Activated CD8-positive, alpha-beta T cell treated with anti-CD3 and anti-CD28 coated beads for 36 hours (primary cell): ENCODE measurements at regions not wholly inside any gene's neighbourhood (a gene's known extent, or its start where the extent isn't known, plus 50 kb on each side); places are given as distances from the start of the nearest gene placed in this dataset.
A peak's percentile ranks its signal among the peaks of the same experiment; 100 is the strongest.

Experiments
- ATAC-seq: fragments of 200-7000 bp; cut with Tn5 transposase; one replicate; pipeline ENCODE4 v1.10.0; 2021; ENCODE audit warnings: mild to moderate bottlenecking, moderate library complexity
- CTCF ChIA-PET: fragments of 350-600 bp; sonication (Branson Sonifier 250); formaldehyde crosslinking; loops from one replicate; lab custom pipeline; 2021; ENCODE audit warnings: antibody characterized with exemption; lab: Charles Lee
- POLR2A ChIA-PET: fragments of 350-600 bp; sonication (Branson Sonifier 250); formaldehyde crosslinking; loops from one replicate; lab custom pipeline; 2021; ENCODE audit warnings: antibody characterized with exemption; lab: Charles Lee
- DNase-seq: peaks from one replicate; pipeline ENCODE4 v3.0.0-alpha.2; 2020
- H3K27ac Mint-ChIP-seq: one replicate; pipeline ENCODE4 v1.8.0; 2021; ENCODE audit warnings: mild to moderate bottlenecking, mixed read lengths
- H3K27me3 Mint-ChIP-seq: one replicate; pipeline ENCODE4 v1.8.0; 2021; ENCODE audit warnings: mixed read lengths
- H3K36me3 Mint-ChIP-seq: one replicate; pipeline ENCODE4 v1.8.0; 2021; ENCODE audit warnings: low read depth, mixed read lengths
- H3K4me1 Mint-ChIP-seq: one replicate; pipeline ENCODE4 v1.8.0; 2021; ENCODE audit warnings: low read depth, mixed read lengths
- H3K4me3 Mint-ChIP-seq: one replicate; pipeline ENCODE4 v1.8.0; 2021; ENCODE audit warnings: mild to moderate bottlenecking, moderate library complexity, mixed read lengths
- H3K9me3 Mint-ChIP-seq: one replicate; pipeline ENCODE4 v1.8.0; 2021; ENCODE audit warnings: mixed read lengths
- intact Hi-C: fragments of 100-400 bp; cut with micrococcal nuclease; formaldehyde crosslinking; loops from one replicate; pipeline ENCODE4 v1.10.0; 2022
- TF ChIP-seq, protein P1 (sequence below): fragments of 200-600 bp; IDR thresholded peaks from one replicate; pipeline ENCODE4 v1.8.0; 2022; ENCODE audit warnings: antibody characterized with exemption, mild to moderate bottlenecking

DNA sequence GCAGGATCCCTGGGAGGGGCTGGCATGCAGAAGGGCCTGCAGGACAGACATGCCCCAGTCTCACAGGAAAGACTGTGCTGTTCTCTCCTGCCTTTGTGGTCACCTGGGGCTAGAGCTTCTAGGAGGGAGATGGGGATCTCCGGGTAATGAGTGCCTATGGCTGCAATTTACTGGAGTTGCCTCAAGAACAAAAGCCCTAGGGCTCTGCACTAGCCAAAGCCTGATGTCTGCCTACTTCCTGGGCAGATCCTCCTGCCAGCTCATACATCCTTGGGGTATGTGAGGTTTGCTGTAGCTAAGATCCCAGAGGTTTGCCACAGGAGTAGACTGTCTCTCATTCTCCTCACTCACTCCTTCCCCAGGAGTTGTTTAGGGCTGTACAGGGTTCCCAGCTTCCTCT is 106.9 kb upstream of the PPFIA2 start:
- H3K27ac Mint-ChIP-seq = no peak overlapping the region
- no peak overlapping the region for H3K4me3 Mint-ChIP-seq
- no peaks in the 10 kb centered on the region for H3K36me3 Mint-ChIP-seq
- TF ChIP-seq, protein P1, sequence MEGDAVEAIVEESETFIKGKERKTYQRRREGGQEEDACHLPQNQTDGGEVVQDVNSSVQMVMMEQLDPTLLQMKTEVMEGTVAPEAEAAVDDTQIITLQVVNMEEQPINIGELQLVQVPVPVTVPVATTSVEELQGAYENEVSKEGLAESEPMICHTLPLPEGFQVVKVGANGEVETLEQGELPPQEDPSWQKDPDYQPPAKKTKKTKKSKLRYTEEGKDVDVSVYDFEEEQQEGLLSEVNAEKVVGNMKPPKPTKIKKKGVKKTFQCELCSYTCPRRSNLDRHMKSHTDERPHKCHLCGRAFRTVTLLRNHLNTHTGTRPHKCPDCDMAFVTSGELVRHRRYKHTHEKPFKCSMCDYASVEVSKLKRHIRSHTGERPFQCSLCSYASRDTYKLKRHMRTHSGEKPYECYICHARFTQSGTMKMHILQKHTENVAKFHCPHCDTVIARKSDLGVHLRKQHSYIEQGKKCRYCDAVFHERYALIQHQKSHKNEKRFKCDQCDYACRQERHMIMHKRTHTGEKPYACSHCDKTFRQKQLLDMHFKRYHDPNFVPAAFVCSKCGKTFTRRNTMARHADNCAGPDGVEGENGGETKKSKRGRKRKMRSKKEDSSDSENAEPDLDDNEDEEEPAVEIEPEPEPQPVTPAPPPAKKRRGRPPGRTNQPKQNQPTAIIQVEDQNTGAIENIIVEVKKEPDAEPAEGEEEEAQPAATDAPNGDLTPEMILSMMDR = no peak
- CTCF ChIA-PET = no interaction called here
- no peaks in the 10 kb centered on the region for H3K27me3 Mint-ChIP-seq
- intact Hi-C loops = no loop called here
- no peak for ATAC-seq
- H3K9me3 Mint-ChIP-seq = no peaks in the 10 kb centered on the region
- POLR2A ChIA-PET = no interaction called here
- no peaks in the 10 kb centered on the region for H3K4me1 Mint-ChIP-seq
- no peak for DNase-seq

DNA sequence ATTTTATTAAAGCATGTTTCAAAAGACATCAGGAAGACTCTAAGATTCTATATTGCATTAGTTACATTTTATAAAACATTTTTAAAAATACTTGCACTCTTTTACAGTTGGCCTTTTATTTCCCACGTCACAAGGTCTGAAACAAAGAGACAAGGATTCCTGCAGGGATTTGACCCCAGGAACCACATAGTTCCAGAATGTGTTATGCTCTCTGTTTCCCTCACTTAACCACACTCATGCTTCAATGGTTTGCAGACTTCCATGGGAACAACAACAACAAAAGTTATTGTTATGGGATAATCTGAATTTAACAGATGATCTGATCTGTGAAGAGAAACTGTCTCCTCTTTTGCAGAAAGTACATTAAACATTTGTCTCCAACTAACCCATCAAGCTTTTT is 104.3 kb upstream of the PPFIA2 start:
- no peak overlapping the region for H3K27ac Mint-ChIP-seq

DNA sequence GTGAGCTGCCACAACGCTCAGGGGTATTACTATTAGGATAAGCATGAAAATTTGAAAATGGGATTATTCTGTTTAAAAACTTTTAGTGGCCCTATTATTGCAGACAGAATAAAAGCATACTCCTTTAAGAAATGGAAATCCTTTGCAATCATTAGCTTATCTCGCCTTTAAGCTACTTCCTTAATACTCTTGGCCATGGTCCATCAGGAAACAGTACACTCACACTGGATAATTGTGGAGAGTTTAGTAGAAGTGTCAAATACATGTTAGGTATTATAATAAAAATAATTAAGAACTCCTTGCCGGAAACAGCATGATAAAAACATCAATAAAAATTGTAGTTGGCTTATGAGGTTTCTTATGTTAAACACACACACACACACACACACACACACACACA is 100.4 kb upstream of the PPFIA2 start:
- ChIA-PET CTCF (no interaction called here), POLR2A (no interaction called here)
- peaks cover 2% of the 10 kb centered on the region for H3K4me1 Mint-ChIP-seq
- no peak for DNase-seq
- no peaks in the 10 kb centered on the region for H3K27me3 Mint-ChIP-seq
- no peak overlapping the region for H3K27ac Mint-ChIP-seq
- H3K9me3 Mint-ChIP-seq = no peaks in the 10 kb centered on the region
- TF ChIP-seq, protein P1 = no peak
- ATAC-seq = no peak
- H3K4me3 Mint-ChIP-seq = no peak overlapping the region
- no peaks in the 10 kb centered on the region for H3K36me3 Mint-ChIP-seq
- intact Hi-C loops = no loop called here

More for the DNA sequence above, 104.3 kb upstream of the PPFIA2 start:
- ChIA-PET CTCF (no interaction called here), POLR2A (no interaction called here)
- TF ChIP-seq, protein P1 = no peak
- H3K4me1 Mint-ChIP-seq = peaks cover 2% of the 10 kb centered on the region
- no peak for DNase-seq
- no peak overlapping the region for H3K4me3 Mint-ChIP-seq
- intact Hi-C loops = no loop called here
- no peaks in the 10 kb centered on the region for H3K36me3 Mint-ChIP-seq
- no peaks in the 10 kb centered on the region for H3K27me3 Mint-ChIP-seq
- ATAC-seq = no peak
- H3K9me3 Mint-ChIP-seq = no peaks in the 10 kb centered on the region

DNA sequence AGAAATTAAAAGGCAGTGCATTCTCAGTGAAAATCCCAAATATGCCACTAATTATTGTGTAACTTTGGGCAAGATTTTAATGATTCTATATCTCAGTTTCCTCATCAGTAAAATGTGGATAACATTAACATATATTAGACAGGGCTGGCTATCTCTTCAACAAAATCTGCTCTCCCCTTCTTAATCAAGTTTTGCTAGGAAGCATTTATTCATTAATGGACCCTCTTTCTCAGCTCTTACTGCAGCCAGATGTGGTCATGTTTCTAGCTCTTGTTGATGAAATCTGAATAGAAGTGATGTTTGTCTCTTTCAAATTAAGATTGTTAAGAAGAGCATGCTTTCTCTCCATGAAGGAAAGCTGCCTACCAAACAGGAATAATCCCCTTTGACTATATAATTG is 84.4 kb upstream of the PPFIA2 start:
- no peaks in the 10 kb centered on the region for H3K36me3 Mint-ChIP-seq
- intact Hi-C loops = no loop called here
- peaks cover 3% of the 10 kb centered on the region for H3K27me3 Mint-ChIP-seq
- H3K9me3 Mint-ChIP-seq = peaks cover 3% of the 10 kb centered on the region
- DNase-seq (no peak), ATAC-seq (no peak)
- ChIA-PET CTCF (no interaction called here), POLR2A (no interaction called here)
- TF ChIP-seq, protein P1 = no peak
- H3K4me3 Mint-ChIP-seq = no peak overlapping the region
- no peaks in the 10 kb centered on the region for H3K4me1 Mint-ChIP-seq
- H3K27ac Mint-ChIP-seq = no peak overlapping the region

DNA sequence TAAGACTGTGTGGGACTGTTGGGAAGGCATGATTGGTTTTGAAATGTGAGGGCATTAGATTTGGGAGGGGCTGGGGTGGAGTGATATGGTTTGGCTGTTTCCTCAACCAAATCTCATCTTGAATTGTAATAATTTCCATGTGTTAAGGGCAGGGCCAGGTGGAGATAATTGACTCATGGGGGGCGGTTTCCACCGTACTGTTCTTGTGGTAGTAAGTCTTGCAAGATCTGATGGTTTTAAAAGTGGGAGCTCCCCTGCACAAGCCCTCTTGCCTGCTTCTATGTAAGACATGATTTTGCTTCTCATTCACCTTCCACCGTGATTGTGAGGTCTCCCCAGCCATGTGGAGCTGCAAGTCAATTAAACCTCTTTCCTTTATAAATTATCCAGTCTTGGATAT is 76.6 kb upstream of the PPFIA2 start:
- Mint-ChIP-seq H3K27ac (peak overlapping the region; percentile 6), H3K27me3 (no peaks in the 10 kb centered on the region), H3K4me3 (no peak overlapping the region), H3K9me3 (peaks cover 1% of the 10 kb centered on the region), H3K4me1 (peaks cover 14% of the 10 kb centered on the region), H3K36me3 (no peaks in the 10 kb centered on the region)
- ATAC-seq (peak; percentile 96), DNase-seq (peak; percentile 84)
- ChIA-PET CTCF (no interaction called here), POLR2A (no interaction called here)
- intact Hi-C loops = no loop called here
- TF ChIP-seq, protein P1 = no peak
